Neural cell (in vitro differentiated cells): ENCODE measurements at regions not wholly inside any gene's neighbourhood (a gene's known extent, or its start where the extent isn't known, plus 50 kb on each side); places are given as distances from the start of the nearest gene placed in this dataset.

Experiments used
- H2AFZ ChIP-seq: fragments of 200-600, 300-800 bp; sonication (generic), shearing (Covaris generic); 2 replicates; pipeline ENCODE4 v1.6.0; 2014; ENCODE audit warnings: low read depth, mild to moderate bottlenecking, antibody characterized with exemption, low read length, moderate library complexity
- H3F3A ChIP-seq: fragments of 200-600 bp; shearing (Covaris generic); 2 replicates; pipeline ENCODE4 v1.6.1; 2016; ENCODE audit warnings: mild to moderate bottlenecking, moderate library complexity, mixed read lengths, antibody characterized with exemption, low read length; ENCODE audit not compliant: insufficient read depth, poor library complexity, severe bottlenecking
- H3K27ac ChIP-seq: fragments of 200-600, 300-800 bp; sonication (generic), shearing (Covaris generic); 2 replicates; pipeline ENCODE4 v1.5.1; 2014; ENCODE audit warnings: mild to moderate bottlenecking, low read length, moderate library complexity
- H3K27me3 ChIP-seq: fragments of 300-800, 200-600 bp; sonication (generic), shearing (Covaris generic); 2 replicates; pipeline ENCODE4 v1.6.0; 2014; ENCODE audit warnings: mild to moderate bottlenecking, low read depth, low read length, moderate library complexity; ENCODE audit not compliant: insufficient read depth
- H3K36me3 ChIP-seq: fragments of 300-800, 200-600 bp; sonication (generic), shearing (Covaris generic); 2 replicates; pipeline ENCODE4 v1.5.1; 2014; ENCODE audit warnings: mild to moderate bottlenecking, antibody characterized with exemption, low read length, moderate library complexity; ENCODE audit not compliant: insufficient read depth
- H3K4me2 ChIP-seq: fragments of 300-800, 200-600 bp; sonication (generic), shearing (Covaris generic); 2 replicates; pipeline ENCODE4 v1.6.0; 2014; ENCODE audit warnings: mild to moderate bottlenecking, low read length
- H3K4me3 ChIP-seq: fragments of 300-800, 200-600 bp; sonication (generic), shearing (Covaris generic); 2 replicates; pipeline ENCODE4 v1.5.1; 2014; ENCODE audit warnings: mild to moderate bottlenecking, low read length, moderate library complexity
- H3K79me2 ChIP-seq: fragments of 200-600 bp; shearing (Covaris generic); replicated peaks from 2 replicates; pipeline ENCODE4 v1.6.0; 2014; ENCODE audit warnings: mild to moderate bottlenecking, low read length, moderate library complexity; ENCODE audit not compliant: insufficient read depth
- H3K9ac ChIP-seq: fragments of 300-800, 200-600 bp; sonication (generic), shearing (Covaris generic); 2 replicates; pipeline ENCODE4 v1.6.1; 2016; ENCODE audit warnings: mild to moderate bottlenecking, low read length, mixed read lengths
- H3K9me2 ChIP-seq: fragments of 200-600 bp; shearing (Covaris generic); 2 replicates; pipeline ENCODE4 v1.6.1; 2016; ENCODE audit warnings: mild to moderate bottlenecking, low read length, mixed read lengths; ENCODE audit not compliant: insufficient read depth
- H3K9me3 ChIP-seq: fragments of 200-600, 300-800 bp; sonication (generic), shearing (Covaris generic); 2 replicates; pipeline ENCODE4 v1.6.1; 2016; ENCODE audit warnings: mild to moderate bottlenecking, mixed run types, low read length, moderate library complexity, mixed read lengths
- H4K20me1 ChIP-seq: fragments of 200-600 bp; shearing (Covaris generic); 2 replicates; pipeline ENCODE4 v1.6.1; 2016; ENCODE audit warnings: mild to moderate bottlenecking, mixed run types; ENCODE audit not compliant: insufficient read depth
- CTCF ChIP-seq: fragments of 450-650 bp; IDR thresholded peaks from 2 replicates; pipeline ENCODE4 v1.5.1; 2014; ENCODE audit warnings: antibody characterized with exemption, mild to moderate bottlenecking, moderate library complexity; ENCODE audit not compliant: poor library complexity, severe bottlenecking
- EP300 ChIP-seq: fragments of 450-650 bp; conservative IDR thresholded peaks from 2 replicates; pipeline ENCODE4 v1.6.1; 2014; ENCODE audit warnings: antibody characterized with exemption, mild to moderate bottlenecking, moderate library complexity; ENCODE audit not compliant: poor library complexity, severe bottlenecking
- EZH2 ChIP-seq: fragments of 200-600, 300-800 bp; shearing (Covaris generic), sonication (generic); IDR thresholded peaks from 2 replicates; pipeline ENCODE4 v1.6.1; 2014; ENCODE audit warnings: antibody characterized with exemption, low read length, borderline replicate concordance, mild to moderate bottlenecking; ENCODE audit not compliant: insufficient read depth, poor library complexity, severe bottlenecking
- MXI1 ChIP-seq: fragments of 450-650 bp; conservative IDR thresholded peaks from 2 replicates; pipeline ENCODE4 v1.6.1; 2014; ENCODE audit warnings: antibody characterized with exemption, mild to moderate bottlenecking; ENCODE audit not compliant: poor library complexity, severe bottlenecking
- POLR2AphosphoS5 ChIP-seq: IDR thresholded peaks from 2 replicates; pipeline ENCODE4 v1.6.1; 2012
- RAD21 ChIP-seq: fragments of 450-650 bp; conservative IDR thresholded peaks from 2 replicates; pipeline ENCODE4 v1.6.1; 2014; ENCODE audit warnings: antibody characterized with exemption, mild to moderate bottlenecking, moderate library complexity
- SMC3 ChIP-seq: fragments of 450-650 bp; conservative IDR thresholded peaks from 2 replicates; pipeline ENCODE4 v1.6.1; 2014; ENCODE audit warnings: antibody characterized with exemption, mild to moderate bottlenecking, moderate library complexity; ENCODE audit not compliant: poor library complexity
- TAF1 ChIP-seq: IDR thresholded peaks from 2 replicates; pipeline ENCODE4 v1.6.1; 2012; ENCODE audit warnings: low read depth
- TF ChIP-seq, protein P1 (sequence below): IDR thresholded peaks from 2 replicates; pipeline ENCODE4 v1.6.1; 2012; ENCODE audit warnings: borderline replicate concordance

DNA sequence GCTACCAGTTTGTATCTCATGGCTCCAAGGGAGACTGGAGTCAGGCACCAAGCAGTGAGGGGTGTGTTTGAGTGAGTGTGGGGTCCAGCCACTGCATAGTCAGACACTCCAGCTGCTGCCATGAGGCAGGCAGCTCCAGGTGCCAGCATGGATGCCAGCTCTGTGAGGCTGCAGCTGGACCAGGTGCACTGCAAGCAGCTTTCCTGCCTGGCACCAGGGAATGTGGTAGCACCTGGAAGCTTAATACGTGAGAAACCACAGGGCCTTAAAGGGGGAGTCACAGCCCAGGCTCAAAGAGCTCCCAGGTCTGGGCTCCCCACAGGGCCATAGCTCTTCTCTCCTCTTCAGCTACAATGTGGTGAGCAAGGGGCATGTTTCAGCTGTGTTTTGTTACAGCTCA is 817.8 kb upstream of the LUZP2 start:
- TF ChIP-seq TAF1 (no peak), EZH2 (no peak), EP300 (no peak), RAD21 (no peak), SMC3 (no peak), CTCF (no peak), POLR2AphosphoS5 (no peak), MXI1 (no peak)
- TF ChIP-seq, protein P1, sequence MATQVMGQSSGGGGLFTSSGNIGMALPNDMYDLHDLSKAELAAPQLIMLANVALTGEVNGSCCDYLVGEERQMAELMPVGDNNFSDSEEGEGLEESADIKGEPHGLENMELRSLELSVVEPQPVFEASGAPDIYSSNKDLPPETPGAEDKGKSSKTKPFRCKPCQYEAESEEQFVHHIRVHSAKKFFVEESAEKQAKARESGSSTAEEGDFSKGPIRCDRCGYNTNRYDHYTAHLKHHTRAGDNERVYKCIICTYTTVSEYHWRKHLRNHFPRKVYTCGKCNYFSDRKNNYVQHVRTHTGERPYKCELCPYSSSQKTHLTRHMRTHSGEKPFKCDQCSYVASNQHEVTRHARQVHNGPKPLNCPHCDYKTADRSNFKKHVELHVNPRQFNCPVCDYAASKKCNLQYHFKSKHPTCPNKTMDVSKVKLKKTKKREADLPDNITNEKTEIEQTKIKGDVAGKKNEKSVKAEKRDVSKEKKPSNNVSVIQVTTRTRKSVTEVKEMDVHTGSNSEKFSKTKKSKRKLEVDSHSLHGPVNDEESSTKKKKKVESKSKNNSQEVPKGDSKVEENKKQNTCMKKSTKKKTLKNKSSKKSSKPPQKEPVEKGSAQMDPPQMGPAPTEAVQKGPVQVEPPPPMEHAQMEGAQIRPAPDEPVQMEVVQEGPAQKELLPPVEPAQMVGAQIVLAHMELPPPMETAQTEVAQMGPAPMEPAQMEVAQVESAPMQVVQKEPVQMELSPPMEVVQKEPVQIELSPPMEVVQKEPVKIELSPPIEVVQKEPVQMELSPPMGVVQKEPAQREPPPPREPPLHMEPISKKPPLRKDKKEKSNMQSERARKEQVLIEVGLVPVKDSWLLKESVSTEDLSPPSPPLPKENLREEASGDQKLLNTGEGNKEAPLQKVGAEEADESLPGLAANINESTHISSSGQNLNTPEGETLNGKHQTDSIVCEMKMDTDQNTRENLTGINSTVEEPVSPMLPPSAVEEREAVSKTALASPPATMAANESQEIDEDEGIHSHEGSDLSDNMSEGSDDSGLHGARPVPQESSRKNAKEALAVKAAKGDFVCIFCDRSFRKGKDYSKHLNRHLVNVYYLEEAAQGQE: no peak
- Histone ChIP-seq H4K20me1 (no peaks in the 10 kb centered on the region), H3K4me3 (no peak overlapping the region)

DNA sequence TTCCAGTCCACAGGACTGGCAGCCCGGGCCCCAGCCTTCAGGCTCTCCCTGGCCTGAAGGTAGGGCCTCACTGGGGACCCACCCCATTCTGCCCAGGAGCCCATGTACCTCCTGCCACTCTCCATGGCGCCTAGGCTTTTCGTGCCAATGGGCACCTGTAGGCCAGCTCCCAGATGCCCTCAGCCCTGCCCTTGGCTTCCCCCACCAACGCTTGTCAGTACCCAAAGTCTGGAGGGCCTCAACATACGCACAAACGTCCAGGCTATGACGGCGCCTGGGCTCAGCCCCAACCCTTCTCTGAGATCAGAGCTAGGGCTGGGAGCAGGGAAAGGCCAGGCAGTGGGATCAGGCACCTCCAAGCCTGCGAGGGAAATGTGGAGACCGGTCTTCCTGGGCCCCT is 816.9 kb upstream of the LUZP2 start:
- no peak overlapping the region for H3K27ac ChIP-seq
- TF ChIP-seq RAD21: no peak
- TF ChIP-seq POLR2AphosphoS5: no peak
- no peak for TF ChIP-seq MXI1
- TF ChIP-seq, protein P1: no peak
- TF ChIP-seq TAF1: no peak
- TF ChIP-seq EZH2: no peak
- TF ChIP-seq CTCF: no peak
- TF ChIP-seq EP300: no peak
- TF ChIP-seq SMC3: no peak
- H3K9me3 ChIP-seq: no peaks in the 10 kb centered on the region
- no peak overlapping the region for H3K4me2 ChIP-seq
- H3K9ac ChIP-seq: no peak overlapping the region
- H3K4me3 ChIP-seq: no peak overlapping the region
- no peaks in the 10 kb centered on the region for H3K79me2 ChIP-seq
- H3K27me3 ChIP-seq: no peaks in the 10 kb centered on the region
- no peaks in the 10 kb centered on the region for H3K9me2 ChIP-seq
- H4K20me1 ChIP-seq: no peaks in the 10 kb centered on the region
- no peaks in the 10 kb centered on the region for H3K36me3 ChIP-seq
- no peaks in the 10 kb centered on the region for H3F3A ChIP-seq
- H2AFZ ChIP-seq: no peak overlapping the region

More for the DNA sequence above, 817.8 kb upstream of the LUZP2 start:
- Histone ChIP-seq H2AFZ (no peak overlapping the region), H3K9me2 (no peaks in the 10 kb centered on the region), H3K79me2 (no peaks in the 10 kb centered on the region), H3K9ac (no peak overlapping the region), H3K9me3 (no peaks in the 10 kb centered on the region), H3F3A (no peaks in the 10 kb centered on the region), H3K27me3 (no peaks in the 10 kb centered on the region), H3K36me3 (no peaks in the 10 kb centered on the region), H3K27ac (no peak overlapping the region), H3K4me2 (no peak overlapping the region)
